Gastroesophageal sphincter (tissue), 4 donors: ENCODE measurements at regions not wholly inside any gene's neighbourhood (a gene's known extent, or its start where the extent isn't known, plus 50 kb on each side); places are given as distances from the start of the nearest gene placed in this dataset.

Experiments
- ATAC-seq: fragments of 150-250 bp; one replicate; pipeline ENCODE4 v1.9.1; 2016; ENCODE audit warnings: mild to moderate bottlenecking, moderate library complexity
- H3K27ac ChIP-seq, 4 donors: fragments of 200-600 bp; sonication (generic) in 3 of 4; 1 replicate in 3 of 4; 2 replicates in 1 of 4; pipeline ENCODE4 v1.5.1; 2016 to 2019
- H3K27me3 ChIP-seq: fragments of 200-600 bp; sonication (generic); one replicate; pipeline ENCODE4 v1.5.1; 2019
- H3K36me3 ChIP-seq, 2 donors: fragments of 200-600 bp; sonication (generic); one replicate each; pipeline ENCODE4 v1.5.1; 2019; ENCODE audit warnings: control low read depth in 1 of 2
- H3K4me1 ChIP-seq, 3 donors: fragments of 200-600 bp; sonication (generic); 1 replicate in 2 of 3; 2 replicates in 1 of 3; pipeline ENCODE4 v1.5.1; 2016 to 2019; ENCODE audit warnings: control low read depth in 2 of 3
- H3K4me3 ChIP-seq, 2 donors: fragments of 200-600 bp; sonication (generic); one replicate each; pipeline ENCODE4 v1.5.1; 2019; ENCODE audit warnings: mild to moderate bottlenecking in 1 of 2, moderate library complexity in 1 of 2
- H3K9me3 ChIP-seq, 3 donors: fragments of 200-600 bp; sonication (generic); one replicate each; pipeline ENCODE4 v1.5.1; 2017 to 2019; ENCODE audit warnings: control low read depth in 2 of 3
- EP300 ChIP-seq: sonication (generic); formaldehyde crosslinking; IDR thresholded peaks from one replicate; pipeline ENCODE4 v1.6.1; 2017; ENCODE audit warnings: antibody characterized with exemption, mild to moderate bottlenecking
- POLR2A ChIP-seq, 2 donors: fragments of 450-650 bp; IDR thresholded peaks; one replicate each; pipeline ENCODE4 v1.6.1; 2017; ENCODE audit warnings: antibody characterized with exemption in 2 of 2, mild to moderate bottlenecking in 2 of 2, moderate library complexity in 1 of 2
- POLR2AphosphoS5 ChIP-seq: sonication (generic); formaldehyde crosslinking; IDR thresholded peaks from one replicate; pipeline ENCODE4 v1.6.1; 2017; ENCODE audit warnings: antibody characterized with exemption
- WGBS, 2 donors: methylation state at CpG; one replicate each; pipeline ENCODE4 v1.1.5; 2018; ENCODE audit warnings: low coverage in 1 of 2; 5-methylcytosine and 5-hydroxymethylcytosine counted together
- TF ChIP-seq, protein P1 (sequence below), 4 experiments: fragments of 200-600 bp in 2 of 4; fragments of 450-650 bp in 2 of 4; sonication (generic) in 1 of 4; IDR thresholded peaks; one replicate each; pipeline ENCODE4 v1.5.1; 2017 to 2019; ENCODE audit warnings: antibody characterized with exemption in 4 of 4, mild to moderate bottlenecking in 2 of 4, moderate library complexity in 2 of 4

- Histone ChIP-seq H3K27me3 (no peaks in the 10 kb centered on the region), H3K36me3 (no peaks in the 10 kb centered on the region), H3K4me3 (no peak overlapping the region), H3K27ac (no peak overlapping the region), H3K4me1 (no peaks in the 10 kb centered on the region), H3K9me3 (no peaks in the 10 kb centered on the region)
- 87 to 90% methylated on average over 6 to 14 of the region's 16 CpGs for WGBS, 2 donors
- no peak for ATAC-seq
- TF ChIP-seq EP300 = no peak
- TF ChIP-seq POLR2A (IDR thresholded peaks at IDR 0.05) = no peak
- no peak for TF ChIP-seq POLR2AphosphoS5
- TF ChIP-seq, protein P1, sequence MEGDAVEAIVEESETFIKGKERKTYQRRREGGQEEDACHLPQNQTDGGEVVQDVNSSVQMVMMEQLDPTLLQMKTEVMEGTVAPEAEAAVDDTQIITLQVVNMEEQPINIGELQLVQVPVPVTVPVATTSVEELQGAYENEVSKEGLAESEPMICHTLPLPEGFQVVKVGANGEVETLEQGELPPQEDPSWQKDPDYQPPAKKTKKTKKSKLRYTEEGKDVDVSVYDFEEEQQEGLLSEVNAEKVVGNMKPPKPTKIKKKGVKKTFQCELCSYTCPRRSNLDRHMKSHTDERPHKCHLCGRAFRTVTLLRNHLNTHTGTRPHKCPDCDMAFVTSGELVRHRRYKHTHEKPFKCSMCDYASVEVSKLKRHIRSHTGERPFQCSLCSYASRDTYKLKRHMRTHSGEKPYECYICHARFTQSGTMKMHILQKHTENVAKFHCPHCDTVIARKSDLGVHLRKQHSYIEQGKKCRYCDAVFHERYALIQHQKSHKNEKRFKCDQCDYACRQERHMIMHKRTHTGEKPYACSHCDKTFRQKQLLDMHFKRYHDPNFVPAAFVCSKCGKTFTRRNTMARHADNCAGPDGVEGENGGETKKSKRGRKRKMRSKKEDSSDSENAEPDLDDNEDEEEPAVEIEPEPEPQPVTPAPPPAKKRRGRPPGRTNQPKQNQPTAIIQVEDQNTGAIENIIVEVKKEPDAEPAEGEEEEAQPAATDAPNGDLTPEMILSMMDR (IDR thresholded peaks at IDR 0.05) = no peak
These were observed 74.1 kb upstream of the PARD3 start for GRCh38 chr10:34889004-34889869.

GRCh38 chr10:34886906-34887642 lies 72.0 kb upstream of the PARD3 start:
- H3K36me3 ChIP-seq = no peaks in the 10 kb centered on the region
- no peaks in the 10 kb centered on the region for H3K9me3 ChIP-seq
- H3K27ac ChIP-seq = no peak overlapping the region
- 80 to 83% methylated on average over 2 to 8 of the region's 8 CpGs for WGBS, 2 donors
- ATAC-seq = no peak
- no peaks in the 10 kb centered on the region for H3K27me3 ChIP-seq
- H3K4me1 ChIP-seq = no peaks in the 10 kb centered on the region
- no peak overlapping the region for H3K4me3 ChIP-seq
- no peak for TF ChIP-seq POLR2A (IDR thresholded peaks at IDR 0.05)
- TF ChIP-seq, protein P1 (IDR thresholded peaks at IDR 0.05) = no peak
- TF ChIP-seq POLR2AphosphoS5 = no peak
- no peak for TF ChIP-seq EP300

- 88 to 100% methylated on average over 1 to 2 of the region's 3 CpGs for WGBS, 2 donors
- TF ChIP-seq EP300 (no peak), POLR2A (IDR thresholded peaks at IDR 0.05) (no peak), POLR2AphosphoS5 (no peak)
- TF ChIP-seq, protein P1 (IDR thresholded peaks at IDR 0.05) = no peak
- Histone ChIP-seq H3K27me3 (no peaks in the 10 kb centered on the region), H3K4me3 (no peak overlapping the region), H3K36me3 (no peaks in the 10 kb centered on the region), H3K4me1 (no peaks in the 10 kb centered on the region), H3K9me3 (no peaks in the 10 kb centered on the region), H3K27ac (no peak overlapping the region)
- ATAC-seq = no peak
These were observed 70.8 kb upstream of the PARD3 start for GRCh38 chr10:34885898-34886297.

- no peak for ATAC-seq
- no peak for TF ChIP-seq POLR2A (IDR thresholded peaks at IDR 0.05)
- Histone ChIP-seq H3K4me1 (no peaks in the 10 kb centered on the region), H3K4me3 (no peak overlapping the region), H3K9me3 (no peaks in the 10 kb centered on the region), H3K27ac (no peak overlapping the region), H3K36me3 (no peaks in the 10 kb centered on the region), H3K27me3 (no peaks in the 10 kb centered on the region)
- WGBS, 2 donors = 93 to 94% methylated on average over 4 of the region's 4 CpGs
These were observed 69.9 kb upstream of the PARD3 start for GRCh38 chr10:34885011-34885410.

- 88 to 90% methylated on average over 3 to 4 of the region's 4 CpGs for WGBS, 2 donors
- Histone ChIP-seq H3K27ac (no peak overlapping the region), H3K4me3 (no peak overlapping the region), H3K27me3 (no peaks in the 10 kb centered on the region), H3K9me3 (no peaks in the 10 kb centered on the region), H3K36me3 (no peaks in the 10 kb centered on the region), H3K4me1 (no peaks in the 10 kb centered on the region)
- TF ChIP-seq POLR2A (IDR thresholded peaks at IDR 0.05) (no peak), EP300 (no peak), POLR2AphosphoS5 (no peak)
- TF ChIP-seq, protein P1 (IDR thresholded peaks at IDR 0.05) = no peak
- no peak for ATAC-seq
These were observed 69.3 kb upstream of the PARD3 start for GRCh38 chr10:34884272-34884952.
